ENCODE measurements at regions not wholly inside any gene's neighbourhood (a gene's known extent, or its start where the extent isn't known, plus 50 kb on each side); places are given as distances from the start of the nearest gene placed in this dataset.

- TF ChIP-seq, protein P1, sequence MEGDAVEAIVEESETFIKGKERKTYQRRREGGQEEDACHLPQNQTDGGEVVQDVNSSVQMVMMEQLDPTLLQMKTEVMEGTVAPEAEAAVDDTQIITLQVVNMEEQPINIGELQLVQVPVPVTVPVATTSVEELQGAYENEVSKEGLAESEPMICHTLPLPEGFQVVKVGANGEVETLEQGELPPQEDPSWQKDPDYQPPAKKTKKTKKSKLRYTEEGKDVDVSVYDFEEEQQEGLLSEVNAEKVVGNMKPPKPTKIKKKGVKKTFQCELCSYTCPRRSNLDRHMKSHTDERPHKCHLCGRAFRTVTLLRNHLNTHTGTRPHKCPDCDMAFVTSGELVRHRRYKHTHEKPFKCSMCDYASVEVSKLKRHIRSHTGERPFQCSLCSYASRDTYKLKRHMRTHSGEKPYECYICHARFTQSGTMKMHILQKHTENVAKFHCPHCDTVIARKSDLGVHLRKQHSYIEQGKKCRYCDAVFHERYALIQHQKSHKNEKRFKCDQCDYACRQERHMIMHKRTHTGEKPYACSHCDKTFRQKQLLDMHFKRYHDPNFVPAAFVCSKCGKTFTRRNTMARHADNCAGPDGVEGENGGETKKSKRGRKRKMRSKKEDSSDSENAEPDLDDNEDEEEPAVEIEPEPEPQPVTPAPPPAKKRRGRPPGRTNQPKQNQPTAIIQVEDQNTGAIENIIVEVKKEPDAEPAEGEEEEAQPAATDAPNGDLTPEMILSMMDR (conservative IDR thresholded peaks at IDR 0.05; ENCODE audit: low read depth, low read length) = no peak
- DNase-seq (ENCODE audit: low read depth) = no peak
- no peak overlapping the region for H3K4me3 ChIP-seq (ENCODE audit: low read depth, low read length)
Observed at GRCh38 chr6:44006123-44006871, 121.0 kb downstream of the MRPL14 start.

- DNase-seq (ENCODE audit: low read depth) = no peak
- H3K4me3 ChIP-seq (ENCODE audit: low read depth, low read length) = no peak overlapping the region
- TF ChIP-seq, protein P1 (conservative IDR thresholded peaks at IDR 0.05; ENCODE audit: low read depth, low read length) = no peak
Observed at GRCh38 chr6:44005507-44005903, 121.7 kb downstream of the MRPL14 start.

GRCh38 chr6:44004625-44005506, 122.4 kb downstream of the MRPL14 start:
- H3K4me3 ChIP-seq (ENCODE audit: low read depth, low read length) = no peak overlapping the region
- TF ChIP-seq, protein P1 (conservative IDR thresholded peaks at IDR 0.05; ENCODE audit: low read depth, low read length) = peak; percentile 48
- no peak for DNase-seq (ENCODE audit: low read depth)

- H3K4me3 ChIP-seq (ENCODE audit: low read depth, low read length) = peak overlapping the region; percentile 50
- TF ChIP-seq, protein P1 (conservative IDR thresholded peaks at IDR 0.05; ENCODE audit: low read depth, low read length) = no peak
- DNase-seq (ENCODE audit: low read depth) = no peak
Observed at GRCh38 chr6:44004136-44004535, 123.1 kb downstream of the MRPL14 start.

DNA sequence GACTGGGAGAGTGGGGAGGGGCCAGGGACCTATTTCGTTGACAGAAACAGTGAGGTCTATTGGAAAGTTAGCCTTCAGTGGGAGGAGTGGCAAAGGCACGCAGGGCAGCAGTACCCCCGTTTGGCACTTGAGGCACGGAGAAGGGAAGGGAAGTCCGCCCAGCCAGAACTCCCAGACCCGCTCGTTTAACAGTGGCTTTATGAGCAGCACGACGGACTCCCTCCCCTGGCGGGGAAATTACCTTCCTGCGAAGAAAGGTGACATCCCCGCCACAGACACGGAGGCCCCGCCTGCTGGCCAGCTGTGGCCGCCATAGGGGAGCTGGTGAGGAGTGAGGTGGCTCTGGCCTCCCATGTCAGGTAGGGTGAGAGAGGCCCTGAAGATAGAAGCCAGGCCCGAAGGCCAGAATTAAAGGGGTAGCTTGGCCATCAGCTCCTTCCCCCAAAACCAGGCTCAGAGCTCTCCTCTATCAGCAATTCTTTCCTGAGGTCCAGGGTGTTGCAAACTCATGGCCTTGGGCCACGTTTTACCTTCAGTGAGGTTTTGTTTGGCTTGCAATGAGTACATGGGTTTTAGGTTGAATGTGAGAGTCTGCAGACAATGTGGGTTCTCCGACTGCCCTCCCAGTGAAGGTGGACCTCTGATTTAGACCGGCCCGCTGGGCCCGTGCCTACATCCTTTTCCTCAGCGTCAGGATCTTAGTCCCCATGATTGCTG, 123.7 kb downstream of the MRPL14 start:
- H3K4me3 ChIP-seq (ENCODE audit: low read depth, low read length) = peak overlapping the region; percentile 50
- TF ChIP-seq, protein P1 (conservative IDR thresholded peaks at IDR 0.05; ENCODE audit: low read depth, low read length) = no peak
- DNase-seq (ENCODE audit: low read depth) = no peak

DNA sequence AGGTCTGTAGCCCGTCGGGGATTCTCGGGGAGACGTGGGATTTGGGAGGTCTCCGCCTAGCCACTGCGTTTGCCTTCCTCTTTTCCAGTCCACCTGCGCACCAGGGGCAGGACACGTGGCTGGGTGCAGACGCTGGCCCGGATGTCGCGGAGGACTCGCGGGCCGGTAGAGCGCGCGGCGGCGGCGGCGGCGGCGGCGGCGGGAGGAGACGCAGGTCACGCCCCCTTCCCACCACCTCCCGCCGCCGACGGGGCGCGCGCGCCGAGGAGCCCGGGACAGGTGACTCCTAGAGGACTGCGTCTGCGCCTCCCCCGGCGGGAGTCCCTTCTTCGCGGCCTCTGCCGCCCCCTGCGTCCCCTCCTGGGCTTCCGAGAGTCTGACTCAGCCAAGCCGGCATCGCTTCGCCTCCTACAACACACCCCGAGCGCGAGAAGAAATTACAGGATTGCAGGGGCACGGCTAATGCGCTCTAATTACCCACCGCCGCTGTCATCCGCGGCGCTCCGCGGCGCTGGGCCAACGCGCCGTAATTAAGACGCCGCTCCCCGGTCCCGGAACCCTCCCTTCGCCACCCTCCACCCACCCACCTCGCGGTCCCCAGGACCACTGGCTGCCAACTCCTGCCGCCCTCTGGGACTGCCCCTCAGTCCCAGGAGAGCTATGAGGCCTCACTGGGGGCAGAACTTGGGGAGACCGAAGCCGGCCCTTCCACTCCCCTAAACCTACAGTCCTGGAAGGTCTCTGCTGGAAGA, 124.5 kb downstream of the MRPL14 start:
- H3K4me3 ChIP-seq (ENCODE audit: low read depth, low read length) = peak overlapping the region; percentile 50
- TF ChIP-seq, protein P1 (conservative IDR thresholded peaks at IDR 0.05; ENCODE audit: low read depth, low read length) = peak; percentile 25
- DNase-seq (ENCODE audit: low read depth) = no peak
